GM20000 (cell line): ENCODE measurements at regions not wholly inside any gene's neighbourhood (a gene's known extent, or its start where the extent isn't known, plus 50 kb on each side); places are given as distances from the start of the nearest gene placed in this dataset.

Experiments used
- DNase-seq: peaks from one replicate; pipeline ENCODE4 v3.0.0; 2012; ENCODE audit warnings: low spot score
- TF ChIP-seq, protein P1 (sequence below): IDR thresholded peaks from 2 replicates; pipeline ENCODE4 v1.5.1; 2012; ENCODE audit warnings: mild to moderate bottlenecking, control low read depth; ENCODE audit errors: extremely low read depth, missing control alignments

- DNase-seq: no peak
- TF ChIP-seq, protein P1, sequence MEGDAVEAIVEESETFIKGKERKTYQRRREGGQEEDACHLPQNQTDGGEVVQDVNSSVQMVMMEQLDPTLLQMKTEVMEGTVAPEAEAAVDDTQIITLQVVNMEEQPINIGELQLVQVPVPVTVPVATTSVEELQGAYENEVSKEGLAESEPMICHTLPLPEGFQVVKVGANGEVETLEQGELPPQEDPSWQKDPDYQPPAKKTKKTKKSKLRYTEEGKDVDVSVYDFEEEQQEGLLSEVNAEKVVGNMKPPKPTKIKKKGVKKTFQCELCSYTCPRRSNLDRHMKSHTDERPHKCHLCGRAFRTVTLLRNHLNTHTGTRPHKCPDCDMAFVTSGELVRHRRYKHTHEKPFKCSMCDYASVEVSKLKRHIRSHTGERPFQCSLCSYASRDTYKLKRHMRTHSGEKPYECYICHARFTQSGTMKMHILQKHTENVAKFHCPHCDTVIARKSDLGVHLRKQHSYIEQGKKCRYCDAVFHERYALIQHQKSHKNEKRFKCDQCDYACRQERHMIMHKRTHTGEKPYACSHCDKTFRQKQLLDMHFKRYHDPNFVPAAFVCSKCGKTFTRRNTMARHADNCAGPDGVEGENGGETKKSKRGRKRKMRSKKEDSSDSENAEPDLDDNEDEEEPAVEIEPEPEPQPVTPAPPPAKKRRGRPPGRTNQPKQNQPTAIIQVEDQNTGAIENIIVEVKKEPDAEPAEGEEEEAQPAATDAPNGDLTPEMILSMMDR: no peak
These were observed 237.9 kb downstream of the SNCA start for GRCh38 chr4:89599026-89599425.

DNA sequence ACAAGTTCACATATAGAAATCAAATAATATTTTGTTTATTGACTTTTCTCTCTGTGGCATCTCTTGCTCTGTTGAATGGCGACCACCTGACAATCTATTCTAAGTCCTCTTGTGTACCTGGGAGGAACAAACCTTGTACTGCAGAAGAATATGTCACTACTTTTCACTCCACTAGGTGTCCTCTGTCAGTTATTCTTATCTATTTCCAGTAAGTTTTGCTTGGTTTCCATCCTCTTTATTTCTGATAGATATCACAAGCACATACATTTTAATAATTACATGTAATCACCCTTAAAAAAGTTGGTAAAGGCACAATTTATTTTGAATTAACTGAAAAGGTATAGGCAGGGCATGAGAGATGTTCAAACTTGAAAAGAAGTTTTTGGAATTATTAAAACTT is 238.4 kb downstream of the SNCA start:
- TF ChIP-seq, protein P1: no peak
- no peak for DNase-seq

DNA sequence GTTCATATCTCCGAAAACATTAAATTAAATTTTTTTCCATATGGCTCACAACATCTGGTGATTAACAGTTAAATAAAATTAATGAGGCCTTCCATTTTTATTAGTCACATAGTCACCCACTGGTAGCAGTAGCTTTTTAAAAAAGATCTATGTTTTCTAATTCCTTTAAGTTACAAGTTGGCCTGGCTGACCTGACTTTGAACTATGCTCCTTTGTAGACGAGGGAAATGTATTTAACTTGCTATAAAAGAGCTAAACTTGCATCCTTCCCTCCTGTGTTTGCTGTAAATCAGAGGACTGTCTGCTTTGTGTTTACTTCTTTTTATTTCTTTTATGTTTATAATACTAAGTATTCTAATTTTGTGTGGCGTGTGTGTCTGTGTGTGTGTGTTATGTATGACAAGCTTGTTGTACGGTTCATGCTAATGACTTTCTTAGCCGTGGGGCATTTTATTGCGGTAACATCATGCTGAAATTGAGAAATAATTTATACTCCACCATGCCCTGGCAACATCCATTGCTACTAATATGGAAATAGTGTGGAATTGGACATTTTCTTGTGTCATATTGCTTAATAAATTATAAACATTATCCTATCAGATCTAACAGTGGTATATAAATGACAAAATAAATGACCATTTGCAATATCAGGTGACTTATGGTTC is 241.7 kb downstream of the SNCA start:
- TF ChIP-seq, protein P1: no peak
- no peak for DNase-seq

GRCh38 chr4:89590128-89590527 is 246.8 kb downstream of the SNCA start:
- TF ChIP-seq, protein P1: no peak
- no peak for DNase-seq

DNA sequence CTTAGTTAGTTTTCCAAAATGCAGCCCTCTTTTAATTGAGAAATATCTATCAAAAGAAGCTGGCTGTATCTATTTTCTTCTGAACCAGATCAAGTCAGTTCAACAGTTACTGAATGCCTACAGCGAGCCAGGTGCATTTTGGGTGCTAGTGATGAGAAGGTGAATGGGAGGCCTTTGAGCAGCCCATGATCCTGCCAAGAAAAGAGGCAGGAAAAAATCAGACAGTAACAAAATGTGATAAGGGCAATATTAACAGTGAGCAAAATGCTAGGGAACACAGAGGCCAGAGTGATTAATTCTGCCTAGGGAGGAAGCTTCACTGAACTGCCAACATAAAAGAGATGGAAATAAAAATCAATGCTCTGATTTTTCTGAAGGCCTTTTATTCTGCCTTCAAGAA is 248.5 kb downstream of the SNCA start:
- TF ChIP-seq, protein P1: no peak
- DNase-seq: no peak

- TF ChIP-seq, protein P1: no peak
These were observed 249.6 kb downstream of the SNCA start for GRCh38 chr4:89587364-89587763.

DNA sequence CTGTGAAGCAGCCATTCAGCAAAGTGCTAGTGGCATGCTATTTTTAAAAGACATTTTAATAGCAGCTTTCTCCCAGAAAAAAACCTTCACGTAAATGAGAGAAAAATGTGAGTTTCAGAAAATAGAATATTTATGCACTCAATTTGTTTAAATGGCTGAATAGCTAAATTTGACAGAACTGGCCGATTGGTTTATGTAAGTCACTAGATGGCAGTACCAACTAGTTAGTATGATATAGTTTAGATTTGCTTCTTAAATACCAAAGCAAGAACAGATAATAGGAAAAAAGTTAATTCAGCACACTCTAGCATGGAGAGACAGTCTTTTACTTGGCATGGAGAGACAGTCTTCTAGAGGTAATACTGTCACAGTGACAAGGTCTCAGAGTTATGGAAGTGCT is 250.1 kb downstream of the SNCA start:
- no peak for DNase-seq
- TF ChIP-seq, protein P1: no peak

More at GRCh38 chr4:89587364-89587763, 249.6 kb downstream of the SNCA start:
- DNase-seq: no peak
